Neural cell (in vitro differentiated cells): ENCODE measurements at regions not wholly inside any gene's neighbourhood (a gene's known extent, or its start where the extent isn't known, plus 50 kb on each side); places are given as distances from the start of the nearest gene placed in this dataset.
"Not testable (repeated sequence)": the region's sequence is repeated elsewhere in the genome, so short reads cannot be mapped to it uniquely, and the experiment has no call there.

Source experiments
- CTCF ChIP-seq: fragments of 450-650 bp; IDR thresholded peaks from 2 replicates; pipeline ENCODE4 v1.5.1; 2014; ENCODE audit warnings: antibody characterized with exemption, mild to moderate bottlenecking, moderate library complexity; ENCODE audit not compliant: poor library complexity, severe bottlenecking
- MXI1 ChIP-seq: fragments of 450-650 bp; conservative IDR thresholded peaks from 2 replicates; pipeline ENCODE4 v1.6.1; 2014; ENCODE audit warnings: antibody characterized with exemption, mild to moderate bottlenecking; ENCODE audit not compliant: poor library complexity, severe bottlenecking
- POLR2AphosphoS5 ChIP-seq: IDR thresholded peaks from 2 replicates; pipeline ENCODE4 v1.6.1; 2012

- TF ChIP-seq CTCF, MXI1, POLR2AphosphoS5: not testable (repeated sequence)
These were observed 1256.0 kb downstream of the STIM2 start for GRCh38 chr4:28116526-28117083.
